ENCODE measurements at regions not wholly inside any gene's neighbourhood (a gene's known extent, or its start where the extent isn't known, plus 50 kb on each side); places are given as distances from the start of the nearest gene placed in this dataset.

- no peak for TF ChIP-seq CTCF (IDR thresholded peaks at IDR 0.05; ENCODE audit: low read depth, low read length)
- TF ChIP-seq EZH2phosphoT487 (IDR thresholded peaks at IDR 0.05; ENCODE audit: low read depth): no peak
Measured at GRCh38 chr1:70877343-70877742, 170.3 kb downstream of the PTGER3 start.
